ENCODE measurements at regions not wholly inside any gene's neighbourhood (a gene's known extent, or its start where the extent isn't known, plus 50 kb on each side); places are given as distances from the start of the nearest gene placed in this dataset.
A peak's percentile ranks its signal among the peaks of the same experiment; 100 is the strongest.

DNA sequence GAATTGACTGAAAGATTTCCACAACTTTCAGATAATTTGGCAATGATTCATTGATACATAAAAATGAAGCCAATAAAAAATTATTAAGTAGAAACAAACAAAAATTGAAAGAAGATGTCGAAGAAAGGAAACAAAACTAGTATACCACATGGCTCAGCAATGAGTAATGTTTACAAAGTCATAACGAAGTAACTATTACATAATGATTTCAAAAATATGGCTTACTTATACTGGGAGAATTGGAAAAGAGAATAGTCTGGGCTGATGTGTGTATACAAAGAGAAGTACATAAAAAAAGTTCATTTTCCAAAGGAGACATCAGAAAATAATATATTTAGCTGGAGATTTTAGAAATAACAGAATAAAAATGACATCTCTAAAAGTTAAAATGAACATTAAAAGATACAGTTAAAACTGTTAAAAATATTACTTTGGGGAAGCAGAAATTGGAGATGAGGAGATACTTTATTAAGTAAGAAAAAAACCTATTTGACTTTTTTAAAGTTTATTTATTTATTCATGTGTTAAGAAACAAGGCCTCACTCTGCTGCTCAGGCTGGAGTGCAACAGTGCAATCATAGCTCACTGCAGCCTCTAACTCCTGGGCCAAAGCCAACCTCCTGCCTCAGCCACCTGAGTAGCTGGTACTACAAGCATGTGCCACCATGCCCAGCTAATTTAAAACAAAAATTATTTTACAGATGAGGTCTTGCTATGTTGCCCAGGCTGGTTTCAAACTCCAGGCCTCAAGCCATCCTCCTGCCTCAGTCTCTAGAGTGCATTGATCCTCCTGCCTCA lies 409.7 kb upstream of the PIK3C3 start:
- DNase-seq (ENCODE audit: low read depth in 2 of 2): no peak

DNA sequence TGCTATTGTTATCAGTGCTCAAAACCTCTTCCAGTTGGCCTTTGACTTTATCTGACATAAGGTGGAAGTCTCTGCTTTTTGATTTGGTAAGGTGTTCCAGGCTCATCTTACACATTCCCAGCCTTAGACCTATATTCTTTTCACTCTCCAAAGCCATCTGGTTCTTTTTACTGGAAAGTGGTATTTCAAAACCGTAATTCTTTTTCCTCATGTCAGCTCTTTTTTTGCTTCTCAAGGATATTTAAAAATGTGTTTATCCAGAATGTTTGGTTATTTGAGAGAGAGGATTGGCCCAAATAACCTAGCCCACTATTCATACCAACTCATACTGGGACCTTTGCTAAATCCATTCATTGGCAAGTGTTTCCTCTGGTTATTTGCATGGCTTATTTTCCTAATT lies 411.2 kb upstream of the PIK3C3 start:
- DNase-seq (ENCODE audit: low read depth in 2 of 2): no peak

DNA sequence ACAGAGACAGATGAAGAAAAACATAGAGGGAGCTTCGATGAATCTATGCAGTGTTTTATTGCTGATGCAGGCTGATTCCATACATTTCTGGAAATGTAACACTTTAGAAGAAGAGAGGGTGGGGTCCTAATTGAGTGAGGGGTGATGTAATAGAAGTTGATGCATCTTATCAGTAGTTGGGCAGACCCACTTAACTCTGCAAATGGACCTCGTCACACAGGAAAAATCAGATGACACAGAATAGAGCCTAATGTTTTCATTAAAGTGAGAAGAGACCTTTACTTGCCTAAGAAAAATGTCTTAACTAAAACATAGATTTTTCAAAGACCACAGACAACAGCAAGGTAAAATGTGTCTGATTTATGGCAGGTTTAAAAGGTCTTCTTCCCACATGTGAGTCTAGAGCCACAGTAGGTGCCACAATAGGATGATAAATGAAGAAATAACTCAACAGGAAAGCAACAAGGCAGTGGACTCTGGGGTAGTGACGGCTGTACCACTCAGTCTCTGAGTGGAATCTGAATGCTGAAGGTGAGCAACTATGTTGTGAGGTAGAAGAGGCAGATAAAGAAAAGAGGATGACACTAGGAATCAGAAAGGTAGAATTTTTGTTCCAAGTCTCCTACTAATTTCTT lies 414.7 kb upstream of the PIK3C3 start:
- DNase-seq (ENCODE audit: low read depth in 2 of 2): no peak

DNA sequence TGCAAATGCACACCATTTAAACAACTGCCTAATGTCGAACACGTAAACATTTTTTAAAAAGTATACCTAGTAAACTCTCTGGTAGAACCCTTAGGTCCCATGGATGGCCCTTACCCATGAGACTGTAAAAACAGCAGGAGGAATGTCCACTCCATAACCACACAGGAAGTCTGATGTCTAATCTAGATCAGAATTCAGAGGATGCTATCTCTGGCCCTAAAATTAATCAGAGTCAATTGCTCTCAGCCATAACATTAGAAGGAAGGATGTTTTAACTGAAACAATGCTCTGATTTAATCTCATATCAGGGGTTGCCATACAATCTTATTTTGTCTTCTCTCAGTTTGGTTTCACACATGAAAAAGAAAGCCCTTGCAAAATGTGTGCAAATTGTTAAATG lies 416.3 kb upstream of the PIK3C3 start:
- no peak for DNase-seq (ENCODE audit: low read depth in 2 of 2)

DNA sequence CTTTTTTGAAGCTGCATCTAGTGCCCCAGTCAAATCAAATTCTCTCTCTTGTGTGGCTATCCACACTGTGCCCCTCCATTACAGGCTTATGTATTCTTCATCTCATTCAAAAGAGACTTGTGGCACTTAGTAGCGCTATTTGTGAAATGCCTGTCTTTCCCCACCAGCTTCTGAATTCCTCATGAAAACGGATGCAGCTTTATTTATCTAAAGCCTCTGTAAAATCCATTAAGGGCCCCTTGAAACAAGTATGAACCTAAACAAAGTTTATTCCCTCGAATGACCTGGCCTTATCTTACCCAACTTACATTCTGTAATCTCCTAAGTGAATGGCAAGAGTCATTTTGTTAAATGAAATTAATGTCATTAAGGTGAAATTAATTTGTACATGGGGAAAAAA lies 417.4 kb upstream of the PIK3C3 start:
- no peak for DNase-seq (ENCODE audit: low read depth in 2 of 2)

DNA sequence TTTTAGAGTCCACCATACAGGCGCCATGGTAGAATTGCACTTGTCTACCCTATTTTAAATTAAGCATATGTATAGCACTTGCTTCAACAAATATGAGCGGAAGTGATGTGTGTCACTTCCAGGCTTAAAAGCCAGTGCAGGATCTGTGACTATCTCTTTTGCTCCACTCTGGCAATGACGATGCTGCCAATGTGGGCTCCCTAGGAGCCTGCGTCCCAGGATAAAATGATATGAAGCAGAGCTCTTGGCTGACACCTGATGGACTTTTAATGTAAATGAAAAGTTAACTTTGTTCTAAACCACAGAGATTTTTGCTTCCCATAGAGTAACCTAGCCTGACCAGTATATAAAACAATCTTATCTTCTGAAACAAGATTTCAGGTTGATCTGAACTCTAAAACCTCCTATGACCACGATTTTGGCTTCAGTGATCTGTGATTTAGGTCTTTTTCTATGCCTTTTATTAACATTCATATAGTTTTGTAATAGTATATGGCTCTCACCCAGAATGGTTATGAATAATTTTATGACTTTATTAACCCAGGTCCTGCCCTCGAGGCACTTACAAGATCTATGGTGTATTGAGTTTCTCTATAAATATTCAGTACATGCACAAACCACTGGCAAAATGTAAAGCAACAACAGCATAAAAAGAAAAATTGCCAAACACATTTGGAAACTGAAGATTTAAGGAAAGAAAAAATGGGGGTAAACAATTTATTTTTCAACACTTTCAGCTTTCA lies 422.5 kb upstream of the PIK3C3 start:
- DNase-seq (ENCODE audit: low read depth in 2 of 2): peak in 1 of 2 donors; percentile 22

DNA sequence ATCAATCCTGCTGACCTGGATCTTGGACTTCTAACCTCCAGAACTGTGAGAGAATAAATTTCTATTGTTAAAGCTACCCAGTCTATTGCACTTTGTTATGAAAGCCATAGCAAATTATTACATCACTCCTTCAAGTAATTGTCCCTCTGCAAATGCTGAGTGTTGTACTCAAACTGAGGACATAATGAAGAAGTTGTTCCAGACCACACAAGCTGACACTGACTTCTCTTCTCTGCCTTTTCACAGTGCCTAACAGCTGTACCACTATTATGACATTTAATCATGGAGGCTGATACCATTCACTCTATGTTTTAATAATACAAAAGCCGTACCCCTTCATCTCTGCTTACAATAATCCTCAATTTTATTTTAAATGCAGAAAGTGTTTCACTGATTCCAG lies 424.1 kb upstream of the PIK3C3 start:
- DNase-seq (ENCODE audit: low read depth in 2 of 2): no peak

DNA sequence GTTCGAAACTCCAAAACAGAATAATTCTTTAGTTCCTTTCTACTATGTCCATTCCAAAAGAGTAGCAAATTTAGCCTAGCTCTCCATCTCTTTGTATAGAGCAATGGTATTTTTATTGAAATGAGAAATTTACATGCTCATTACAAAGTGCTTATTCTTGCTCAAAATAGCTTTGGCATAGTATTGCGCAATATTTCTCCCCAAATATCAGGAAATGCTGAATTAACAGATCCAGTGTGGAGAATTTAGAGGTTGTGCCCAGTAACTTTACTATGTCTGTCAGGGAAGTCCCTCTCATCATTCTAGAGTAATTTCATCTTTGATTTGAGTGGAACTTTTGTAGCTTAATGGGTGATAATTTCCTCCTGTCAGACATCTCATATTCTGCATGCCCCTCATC lies 425.9 kb upstream of the PIK3C3 start:
- no peak for DNase-seq (ENCODE audit: low read depth in 2 of 2)

DNA sequence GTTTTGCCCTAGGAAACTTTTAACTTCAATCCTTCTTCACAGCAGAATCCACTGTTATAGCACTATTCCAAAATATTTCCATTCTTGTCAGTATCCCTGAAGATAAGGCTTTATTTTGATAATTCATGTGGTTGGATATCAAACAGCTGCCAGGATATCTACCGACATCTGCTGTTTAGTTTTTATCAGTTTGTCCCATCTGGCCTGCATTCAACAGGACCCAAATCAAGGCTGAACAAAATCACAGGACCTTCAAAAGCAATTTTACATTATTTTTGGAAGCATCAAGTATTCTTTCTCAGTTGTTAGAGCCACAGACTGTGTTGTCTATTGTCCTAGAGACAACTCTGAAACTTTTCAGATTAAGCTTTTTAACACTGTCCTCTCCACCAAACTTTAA lies 429.0 kb upstream of the PIK3C3 start:
- no peak for DNase-seq (ENCODE audit: low read depth in 2 of 2)

DNA sequence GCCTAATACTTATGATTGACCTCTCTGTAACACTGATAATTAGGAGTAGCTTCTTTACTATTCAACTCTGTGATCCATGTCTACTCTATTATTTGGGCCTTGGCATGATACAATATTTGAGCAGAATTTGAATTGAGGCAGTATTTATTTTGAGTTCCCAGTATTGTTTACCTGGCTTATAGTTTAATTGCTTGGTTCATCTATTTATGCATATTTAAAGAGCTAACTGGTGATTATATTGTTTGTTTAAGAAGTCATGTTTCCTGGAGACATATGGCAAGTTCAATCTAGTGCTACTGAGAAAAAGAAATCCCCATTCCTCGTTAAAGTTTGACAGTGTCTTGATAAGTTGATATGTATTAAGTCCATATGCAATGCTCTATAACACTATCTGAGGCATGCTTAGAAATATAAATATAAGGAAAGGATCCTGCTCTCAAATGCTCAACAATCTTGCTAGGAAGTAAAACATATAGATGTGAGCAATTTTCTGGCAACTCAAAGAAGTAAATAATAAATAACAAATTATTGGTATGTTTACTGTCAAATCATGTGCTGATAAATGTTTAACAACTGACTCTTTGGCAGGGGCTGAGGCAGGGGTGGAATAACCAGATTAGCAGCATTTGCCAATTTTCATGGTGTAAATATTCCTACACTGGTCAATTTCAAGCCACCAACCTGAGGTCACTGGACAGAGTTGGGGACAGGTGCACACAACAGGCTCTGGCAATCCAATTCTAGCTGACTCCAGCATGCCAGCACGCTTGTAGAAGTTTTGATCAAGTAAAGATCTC lies 430.2 kb upstream of the PIK3C3 start:
- DNase-seq (ENCODE audit: low read depth in 2 of 2): no peak

DNA sequence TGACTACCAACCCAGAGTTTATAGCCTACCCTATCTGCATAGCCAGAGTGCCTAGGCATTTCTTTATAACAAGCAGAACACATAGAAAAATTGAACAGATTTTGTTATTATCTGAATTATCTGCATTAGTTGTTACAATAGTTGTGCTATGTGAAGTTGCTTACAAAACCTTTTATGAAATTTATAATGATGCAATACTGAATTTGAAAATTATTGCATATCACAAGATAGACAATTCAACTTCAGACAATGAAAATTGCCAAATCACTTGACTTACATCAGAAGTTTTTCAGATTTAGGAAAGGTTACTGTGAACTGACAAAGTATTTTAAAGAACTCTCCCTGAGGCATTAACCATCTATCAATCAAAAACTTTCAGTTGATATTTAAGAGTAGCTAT lies 437.9 kb upstream of the PIK3C3 start:
- DNase-seq (ENCODE audit: low read depth in 2 of 2): no peak

DNA sequence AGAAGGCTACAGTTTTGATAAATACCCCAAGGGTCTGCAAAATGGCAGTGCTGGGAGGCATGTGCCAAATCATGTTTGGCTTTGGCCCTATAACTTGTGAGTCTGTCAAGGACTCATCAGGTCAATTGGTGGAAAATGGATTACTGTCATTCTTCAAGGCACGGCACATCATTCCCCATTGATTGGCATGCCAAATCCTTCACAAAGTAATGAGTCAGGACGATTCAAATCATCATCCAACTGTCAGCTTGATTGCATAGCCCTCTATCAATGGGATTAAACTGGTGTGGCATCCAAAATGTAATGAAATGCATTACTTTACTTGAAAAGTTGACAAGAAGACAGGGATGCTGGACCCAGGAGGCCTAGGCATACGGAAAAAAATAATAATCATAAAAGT lies 441.6 kb upstream of the PIK3C3 start:
- no peak for DNase-seq (ENCODE audit: low read depth in 2 of 2)

DNA sequence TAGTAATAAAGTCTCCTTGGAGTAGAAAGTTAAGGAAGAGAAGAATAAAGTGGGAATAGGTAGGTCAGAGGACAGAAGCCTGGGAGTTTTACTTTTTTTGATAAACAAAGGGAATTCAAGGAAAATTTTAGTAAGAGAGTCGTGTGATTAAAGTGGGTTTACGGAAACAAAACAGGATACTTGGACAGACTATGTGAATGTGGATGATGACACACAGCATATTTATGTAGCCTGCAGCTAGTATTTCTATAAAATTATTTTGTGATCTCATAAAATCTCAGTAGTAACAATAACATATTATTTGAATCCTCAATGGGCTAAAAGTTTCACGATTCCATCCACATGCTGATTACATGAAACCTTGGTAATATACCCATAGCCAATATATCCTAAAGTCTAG lies 450.7 kb upstream of the PIK3C3 start:
- peak; percentile 1 to 57 for DNase-seq (ENCODE audit: low read depth in 2 of 2)

DNA sequence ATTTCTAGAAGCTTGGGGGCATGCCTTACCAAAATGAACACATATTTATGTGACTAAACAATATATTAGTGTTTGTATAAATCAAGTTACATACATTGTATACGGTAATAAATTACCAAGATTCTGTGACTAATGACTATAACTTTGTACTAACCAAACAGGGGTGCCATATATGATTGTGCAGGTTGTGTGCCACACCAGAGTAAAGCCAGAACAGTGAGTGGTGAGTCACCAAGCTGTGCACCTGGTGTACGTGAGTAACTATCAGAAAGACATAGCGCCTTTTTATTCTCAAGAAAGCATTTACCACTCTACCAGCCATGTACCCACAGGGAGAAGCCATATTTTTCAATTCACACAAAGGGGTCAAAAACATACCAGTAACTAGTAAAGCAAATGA lies 453.2 kb upstream of the PIK3C3 start:
- DNase-seq (ENCODE audit: low read depth in 2 of 2): no peak

DNA sequence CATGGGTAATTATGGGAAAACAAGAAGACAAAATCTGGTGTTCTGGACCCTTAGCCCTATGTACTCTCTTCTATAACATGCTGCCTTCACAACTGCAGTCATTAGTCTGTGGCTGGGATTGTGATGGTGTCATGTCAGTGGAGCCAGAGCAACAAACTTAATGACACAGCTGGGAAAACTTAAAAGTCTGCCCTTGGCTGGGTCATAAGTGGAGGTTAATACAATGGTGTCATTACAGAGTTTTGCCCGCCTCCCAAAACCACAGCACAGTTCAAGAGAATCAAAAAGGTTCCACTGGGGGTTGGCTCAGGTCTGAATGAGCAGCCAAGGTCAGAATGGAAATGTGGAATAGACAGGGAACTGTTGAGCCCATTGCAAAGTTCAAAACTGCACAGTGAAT lies 455.7 kb upstream of the PIK3C3 start:
- no peak for DNase-seq (ENCODE audit: low read depth in 2 of 2)

DNA sequence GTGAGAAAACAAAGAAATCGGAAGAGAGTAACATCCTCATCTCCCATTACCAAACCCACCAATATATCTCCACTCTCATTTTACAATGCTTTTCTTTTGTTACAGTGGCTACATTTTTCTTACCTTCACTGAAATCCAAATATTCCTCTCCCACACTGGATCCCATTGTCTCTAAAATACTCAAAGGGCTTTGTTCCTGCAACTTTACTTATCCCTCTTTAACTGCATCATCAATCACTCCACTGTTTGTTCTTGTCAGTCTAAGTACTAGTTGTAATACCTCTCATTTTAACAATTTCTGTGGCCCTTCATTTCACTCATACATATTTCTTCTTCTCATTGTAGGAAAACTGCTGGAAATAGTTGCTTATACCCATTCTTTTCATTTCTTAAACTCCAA lies 464.2 kb upstream of the PIK3C3 start:
- DNase-seq (ENCODE audit: low read depth in 2 of 2): no peak

DNA sequence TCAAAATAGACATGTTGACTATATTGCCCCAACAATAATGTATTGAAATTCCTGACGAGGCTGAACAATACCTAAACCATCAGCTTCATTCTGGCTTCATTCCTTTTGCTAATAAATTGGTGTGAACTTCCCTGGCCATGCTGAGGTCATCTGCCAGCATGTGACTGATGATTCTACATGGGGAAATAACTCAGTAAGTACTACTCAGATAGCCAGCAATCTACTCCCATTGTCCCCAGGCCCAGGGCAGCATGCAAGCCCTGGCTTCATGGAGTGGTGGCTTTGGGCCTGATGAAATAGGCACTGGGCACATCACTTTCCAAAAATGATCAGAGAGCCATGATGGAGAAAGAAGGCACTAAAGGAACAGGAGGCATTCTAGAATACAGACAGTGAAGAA lies 468.5 kb upstream of the PIK3C3 start:
- DNase-seq (ENCODE audit: low read depth in 2 of 2): no peak

DNA sequence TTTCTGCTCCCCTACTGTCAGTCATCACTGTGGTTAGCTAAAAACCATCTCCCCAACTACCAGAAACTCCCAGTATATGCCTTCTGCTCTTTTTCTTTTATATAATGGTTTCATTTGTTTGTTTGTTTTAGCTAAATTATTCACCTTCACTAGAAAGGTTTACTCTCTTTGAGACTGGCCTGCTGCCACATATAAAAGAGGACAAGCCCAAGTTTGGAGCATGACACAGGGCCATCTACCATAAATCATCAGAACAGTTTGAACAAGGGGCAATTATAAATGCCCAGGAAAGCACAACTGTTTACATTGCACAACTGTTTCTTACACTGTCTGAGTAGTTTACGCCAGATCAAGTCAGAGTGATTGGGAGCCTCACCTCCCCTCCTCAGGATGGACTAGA lies 471.0 kb upstream of the PIK3C3 start:
- no peak for DNase-seq (ENCODE audit: low read depth in 2 of 2)

DNA sequence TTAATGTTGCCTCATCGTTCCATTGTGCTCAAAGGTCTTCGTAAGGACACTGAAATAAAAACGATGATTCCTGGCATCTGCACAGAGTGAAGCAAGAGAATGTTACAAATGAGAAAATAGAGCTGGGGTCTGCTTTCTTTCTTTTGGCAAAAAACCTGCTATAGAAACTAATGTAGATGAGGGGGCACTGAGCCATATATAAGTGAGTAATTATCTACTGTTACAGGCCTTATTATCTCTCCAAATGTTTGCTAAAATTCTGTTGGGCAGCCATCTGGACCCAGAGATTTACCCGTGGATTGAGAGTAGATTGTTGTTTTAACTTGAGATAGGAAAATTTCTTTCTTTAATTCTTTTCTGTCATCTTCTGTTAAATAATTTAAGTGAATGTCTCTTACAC lies 472.5 kb upstream of the PIK3C3 start:
- no peak for DNase-seq (ENCODE audit: low read depth in 2 of 2)

DNA sequence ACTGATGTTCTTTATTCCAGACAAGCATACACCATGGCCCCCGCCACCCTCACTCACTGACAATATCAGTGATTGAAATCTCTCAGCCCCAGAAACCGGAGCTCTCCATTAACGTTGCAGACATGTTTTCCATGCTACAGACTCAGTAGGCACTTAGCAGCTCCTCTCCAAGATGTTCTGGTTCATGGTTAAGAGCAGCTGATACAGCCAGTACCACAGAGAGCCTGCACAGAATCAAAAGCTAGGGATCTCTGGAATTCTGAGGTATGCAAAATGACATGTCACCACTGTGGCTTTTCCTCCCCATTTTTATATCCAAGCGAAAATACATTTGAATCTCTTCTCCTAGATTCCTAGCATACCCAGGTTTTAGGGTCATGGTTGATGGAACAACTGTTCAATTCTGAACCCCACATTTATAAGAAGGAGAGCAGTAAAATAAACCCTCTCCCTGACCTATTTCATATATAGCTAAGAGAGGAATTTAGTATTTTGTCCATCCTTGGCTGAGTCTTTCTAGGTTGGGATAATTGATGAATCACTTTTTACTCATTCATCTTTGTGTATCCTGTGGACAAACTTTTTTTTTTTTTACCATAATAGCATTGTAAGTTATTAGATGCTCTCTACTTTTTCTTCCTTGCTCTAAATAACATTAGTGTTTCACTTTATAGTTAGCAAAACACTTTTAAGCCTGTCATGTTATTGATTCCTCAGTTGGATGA lies 488.4 kb upstream of the PIK3C3 start:
- no peak for DNase-seq (ENCODE audit: low read depth in 2 of 2)

DNA sequence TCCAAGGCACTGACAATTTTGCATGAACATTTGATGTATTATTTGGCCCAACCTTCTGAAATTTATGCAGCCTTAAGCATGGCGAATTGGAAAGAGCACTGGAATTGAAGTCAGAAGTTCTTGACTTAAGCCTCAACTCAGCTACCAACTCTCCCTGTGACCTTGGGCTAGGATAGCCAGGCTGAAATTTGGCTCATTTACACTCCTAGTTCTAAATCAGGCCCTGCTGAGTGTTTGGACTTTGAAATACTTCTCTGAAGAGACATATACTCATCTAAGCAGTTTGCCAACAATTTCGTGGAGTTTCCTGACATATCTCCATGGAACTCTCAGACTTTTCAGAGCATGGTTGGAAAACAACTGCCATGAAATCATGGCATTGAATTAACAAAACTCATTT lies 489.6 kb upstream of the PIK3C3 start:
- no peak for DNase-seq (ENCODE audit: low read depth in 2 of 2)
